ENCODE measurements at regions not wholly inside any gene's neighbourhood (a gene's known extent, or its start where the extent isn't known, plus 50 kb on each side); places are given as distances from the start of the nearest gene placed in this dataset.
"Not testable (repeated sequence)": the region's sequence is repeated elsewhere in the genome, so short reads cannot be mapped to it uniquely, and the experiment has no call there.

GRCh38 chr11:87602776-87603175 is 565.0 kb downstream of the TMEM135 start:
- no peak for TF ChIP-seq CTCF (IDR thresholded peaks at IDR 0.05; ENCODE audit: low read depth, low read length, missing control alignments)
- no peak for DNase-seq (ENCODE audit: extremely low read depth, low read depth)
- no peak overlapping the region for H3K4me3 ChIP-seq (replicated peaks; ENCODE audit: low read depth, low read length)

GRCh38 chr11:87600938-87601337 is 563.2 kb downstream of the TMEM135 start:
- H3K4me3 ChIP-seq (replicated peaks; ENCODE audit: low read depth, low read length): no peak overlapping the region
- DNase-seq (ENCODE audit: extremely low read depth, low read depth): no peak
- no peak for TF ChIP-seq CTCF (IDR thresholded peaks at IDR 0.05; ENCODE audit: low read depth, low read length, missing control alignments)

- TF ChIP-seq CTCF (IDR thresholded peaks at IDR 0.05; ENCODE audit: low read depth, low read length, missing control alignments): no peak
- no peak for DNase-seq (ENCODE audit: extremely low read depth, low read depth)
- H3K4me3 ChIP-seq (replicated peaks; ENCODE audit: low read depth, low read length): no peak overlapping the region
These were observed 560.0 kb downstream of the TMEM135 start for GRCh38 chr11:87597725-87598124.

- no peak for TF ChIP-seq CTCF (IDR thresholded peaks at IDR 0.05; ENCODE audit: low read depth, low read length, missing control alignments)
- H3K4me3 ChIP-seq (replicated peaks; ENCODE audit: low read depth, low read length): no peak overlapping the region
- DNase-seq (ENCODE audit: extremely low read depth, low read depth): no peak
These were observed 558.4 kb downstream of the TMEM135 start for GRCh38 chr11:87596176-87596575.

GRCh38 chr11:87589082-87589481 is 551.3 kb downstream of the TMEM135 start:
- DNase-seq (ENCODE audit: extremely low read depth, low read depth): no peak
- no peak overlapping the region for H3K4me3 ChIP-seq (replicated peaks; ENCODE audit: low read depth, low read length)
- no peak for TF ChIP-seq CTCF (IDR thresholded peaks at IDR 0.05; ENCODE audit: low read depth, low read length, missing control alignments)

GRCh38 chr11:87585613-87586012 is 547.9 kb downstream of the TMEM135 start:
- not testable (repeated sequence) for DNase-seq (ENCODE audit: extremely low read depth, low read depth); H3K4me3 ChIP-seq (replicated peaks; ENCODE audit: low read depth, low read length)

- TF ChIP-seq CTCF (IDR thresholded peaks at IDR 0.05; ENCODE audit: low read depth, low read length, missing control alignments): no peak
- H3K4me3 ChIP-seq (replicated peaks; ENCODE audit: low read depth, low read length): no peak overlapping the region
- DNase-seq (ENCODE audit: extremely low read depth, low read depth): no peak
These were observed 546.2 kb downstream of the TMEM135 start for GRCh38 chr11:87583931-87584330.
